GM19023 (cell line): ENCODE measurements at regions not wholly inside any gene's neighbourhood (a gene's known extent, or its start where the extent isn't known, plus 50 kb on each side); places are given as distances from the start of the nearest gene placed in this dataset.

ENCODE experiments used
- ATAC-seq: cut with Tn5 transposase; IDR thresholded peaks from one replicate; pipeline ENCODE4 v1.9.1; 2021; ENCODE audit warnings: mild to moderate bottlenecking, moderate library complexity; ENCODE audit not compliant: unreplicated experiment

DNA sequence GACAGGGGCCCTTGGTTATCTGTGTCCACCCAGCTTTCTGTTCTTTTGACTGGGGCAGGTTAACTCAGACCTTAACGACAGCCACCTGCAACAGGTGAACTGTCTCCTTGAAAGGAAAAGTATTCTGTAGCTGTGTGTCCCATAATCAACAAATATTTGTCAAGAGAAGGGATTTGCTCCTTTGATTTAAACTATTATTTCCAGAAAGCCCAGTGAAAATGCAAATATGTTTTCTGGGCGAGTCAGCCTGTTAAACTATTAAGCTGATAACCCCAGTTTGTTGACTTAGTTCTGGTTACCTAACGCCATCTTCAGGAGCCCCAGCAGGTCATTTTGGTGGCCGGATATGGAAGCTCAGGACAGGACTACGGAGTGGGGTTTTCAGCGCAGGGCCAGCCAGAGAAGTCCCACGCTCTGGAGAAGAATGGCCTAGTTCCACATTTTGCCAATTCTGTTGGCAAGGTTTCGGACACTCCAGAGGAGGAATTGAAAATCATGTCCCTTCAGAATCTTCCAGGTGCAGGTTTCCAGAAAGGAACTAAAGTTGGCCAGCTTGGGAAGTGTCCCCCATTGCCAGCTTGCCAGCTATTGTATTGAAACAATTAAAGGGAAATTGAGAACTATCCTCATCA lies 54.5 kb downstream of the ADRA2A start:
- ATAC-seq = no peak

DNA sequence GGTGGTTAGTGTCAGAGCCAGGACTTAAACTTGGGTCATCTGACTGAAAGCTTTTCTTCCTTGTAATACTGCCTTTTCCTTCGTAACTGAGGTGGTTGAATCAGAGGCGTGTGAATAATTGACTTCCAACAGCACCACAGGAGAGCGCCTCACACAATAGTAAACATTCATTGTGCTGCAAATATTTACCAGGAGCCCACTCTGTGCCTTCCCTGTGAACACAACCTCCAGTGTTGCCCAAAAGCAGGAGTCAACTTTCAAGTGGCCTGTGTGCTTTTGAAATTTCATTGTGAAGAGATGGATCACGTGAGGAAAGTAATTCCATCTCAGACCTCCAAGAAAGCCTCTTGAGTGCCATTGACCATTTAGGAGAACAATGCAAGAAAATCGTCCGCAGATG lies 60.2 kb downstream of the ADRA2A start:
- ATAC-seq = no peak

DNA sequence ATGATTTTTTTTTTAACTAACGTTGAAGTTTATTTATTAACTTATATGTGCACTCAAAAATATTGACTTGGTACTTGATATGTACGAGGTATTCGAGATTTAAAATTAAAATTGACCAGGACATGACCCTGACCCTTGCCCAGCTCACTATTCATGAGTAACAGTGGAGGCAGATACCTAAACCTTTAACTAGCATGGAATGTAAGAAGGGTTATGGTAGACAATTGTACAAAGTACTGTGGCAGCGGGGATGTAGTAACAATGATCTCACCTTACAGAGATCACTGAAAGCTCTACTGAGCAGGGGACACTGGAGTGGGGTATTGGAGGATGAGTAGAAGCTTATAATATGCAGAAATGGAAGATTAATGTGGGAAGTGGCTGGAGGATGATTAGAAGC lies 60.8 kb downstream of the ADRA2A start:
- no peak for ATAC-seq

DNA sequence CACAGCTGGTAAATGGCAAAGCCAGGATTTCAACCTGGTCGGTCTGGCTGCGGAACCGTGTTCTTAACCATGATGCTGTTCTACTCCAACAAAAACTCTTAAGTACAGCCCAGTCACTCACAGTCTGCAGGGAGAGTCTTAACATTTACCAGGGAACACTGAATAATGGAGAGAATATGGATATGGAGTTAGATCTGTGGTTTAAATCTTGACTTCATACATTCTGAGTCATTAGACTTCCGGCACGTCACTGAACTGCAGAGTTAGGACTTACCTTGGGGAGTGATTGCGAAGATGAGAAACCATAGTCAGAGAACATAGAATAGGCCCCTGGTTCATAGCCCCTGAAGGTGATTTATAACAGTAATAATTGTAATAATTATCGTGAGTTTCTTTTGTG lies 61.7 kb downstream of the ADRA2A start:
- ATAC-seq = no peak

DNA sequence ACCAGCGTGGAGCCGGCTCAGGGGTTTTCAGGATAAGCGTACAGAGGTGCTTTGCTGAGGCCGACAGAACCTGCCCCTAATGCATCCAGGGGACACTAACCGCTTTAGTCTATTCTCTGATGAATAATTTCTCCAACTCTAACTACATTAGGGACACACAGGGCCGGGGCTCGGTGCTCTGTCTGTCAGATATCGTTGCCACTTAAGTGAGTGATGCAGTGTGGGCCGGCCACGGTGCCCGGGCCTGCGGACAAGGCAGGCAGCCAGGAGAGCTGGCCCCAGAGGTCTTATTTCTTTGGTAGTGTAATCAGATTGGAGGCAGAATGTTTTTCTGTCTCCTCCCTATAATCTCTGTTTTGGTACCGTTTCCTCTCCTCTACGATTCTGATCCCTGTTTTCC lies 62.7 kb downstream of the ADRA2A start:
- ATAC-seq = no peak

DNA sequence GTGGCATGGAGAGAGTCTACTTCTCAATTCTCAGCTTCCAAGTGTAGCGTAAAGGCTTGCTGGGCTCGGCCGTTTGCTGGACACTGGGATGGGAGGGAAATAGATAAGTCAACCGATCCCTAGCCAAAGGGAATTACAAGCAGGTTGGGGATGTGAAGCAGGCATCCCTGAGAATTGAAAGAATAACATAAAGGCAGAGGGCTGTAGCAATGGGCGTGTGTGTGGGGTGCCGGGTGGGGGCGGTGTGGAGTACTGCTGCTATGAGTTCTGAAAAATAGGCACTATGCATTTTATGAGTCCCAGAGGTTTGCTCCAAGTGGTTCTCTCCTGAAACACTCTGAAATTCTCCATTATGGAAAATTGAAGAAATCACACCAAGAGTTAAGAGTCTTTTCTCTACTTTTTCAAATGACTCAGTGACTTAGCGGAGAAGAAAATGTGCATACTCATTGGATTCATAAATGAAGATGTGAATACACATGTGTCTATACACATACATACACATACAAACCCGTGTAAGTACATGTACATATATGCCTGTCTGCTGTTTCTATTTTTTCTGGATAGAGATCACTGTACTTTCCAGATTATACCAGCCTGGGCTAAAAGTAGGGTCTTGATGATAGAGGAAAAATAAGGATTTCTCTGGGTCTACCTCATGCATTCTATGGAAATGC lies 65.4 kb downstream of the ADRA2A start:
- no peak for ATAC-seq

DNA sequence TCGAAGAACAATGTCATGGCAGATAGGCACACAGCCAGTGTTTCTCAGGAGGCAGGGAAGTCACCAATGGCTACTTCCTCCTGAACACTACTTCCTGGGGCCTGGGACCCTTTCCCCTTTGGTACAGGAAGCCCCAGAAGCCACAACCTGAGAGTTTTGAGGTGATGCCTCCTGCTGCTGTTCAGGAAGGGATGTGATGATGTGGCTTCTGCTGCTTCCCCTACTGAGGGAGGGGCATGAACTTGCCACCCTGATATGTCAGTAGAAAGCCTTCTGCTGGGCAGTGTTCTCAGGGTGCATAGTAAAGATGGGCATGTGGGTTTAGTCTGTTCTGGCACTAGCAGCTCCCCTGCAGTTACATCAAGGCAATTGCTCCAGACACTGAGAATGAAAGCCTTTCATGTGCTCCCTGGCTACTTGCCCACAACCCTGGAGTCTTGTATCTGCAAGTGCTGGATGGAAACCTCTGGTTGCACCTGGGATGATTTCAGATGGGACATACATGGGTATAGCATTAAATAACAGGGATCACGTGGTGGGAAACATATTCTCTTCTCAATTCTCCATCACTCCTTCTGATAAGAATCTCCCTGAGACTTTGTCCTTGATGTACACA lies 69.3 kb downstream of the ADRA2A start:
- no peak for ATAC-seq

DNA sequence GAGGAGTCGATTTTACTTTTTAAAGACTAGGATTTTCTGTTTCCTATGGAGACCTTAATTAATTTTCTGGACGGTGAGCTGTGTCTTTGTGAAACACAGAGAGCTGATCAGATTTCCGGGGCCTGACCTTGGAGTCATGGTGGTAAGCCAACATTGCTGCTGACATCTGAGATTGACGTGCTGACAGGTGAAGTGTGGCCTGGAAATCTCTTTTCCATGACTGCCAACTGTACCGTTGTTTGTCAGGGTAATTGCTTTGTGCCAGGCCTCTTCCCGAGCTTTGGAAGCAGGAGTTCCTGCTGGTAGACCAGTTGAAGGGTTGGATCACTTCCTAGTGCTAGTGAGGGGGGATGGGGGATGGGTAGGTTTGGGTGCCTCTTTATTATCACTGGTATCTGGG lies 71.2 kb downstream of the ADRA2A start:
- ATAC-seq = no peak

DNA sequence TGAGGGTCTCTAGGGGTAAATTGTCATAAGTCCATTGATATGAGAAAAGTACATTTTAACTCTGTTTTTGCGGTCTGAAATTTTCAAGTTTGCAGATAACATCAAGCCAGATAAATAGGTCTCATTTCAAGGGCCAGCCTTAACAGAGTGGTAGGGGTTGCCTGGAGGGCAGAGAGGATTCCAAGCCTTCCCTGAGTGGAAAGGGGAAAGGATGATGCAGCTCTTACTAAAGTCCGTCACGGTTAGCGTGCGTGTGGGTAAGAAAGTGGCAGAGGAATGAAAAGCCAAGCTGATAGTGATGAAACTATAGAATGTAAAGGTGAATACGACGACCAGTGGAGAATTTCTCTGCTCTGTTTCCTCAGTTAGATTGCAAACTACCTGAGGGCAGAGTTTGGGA lies 71.6 kb downstream of the ADRA2A start:
- ATAC-seq = no peak

DNA sequence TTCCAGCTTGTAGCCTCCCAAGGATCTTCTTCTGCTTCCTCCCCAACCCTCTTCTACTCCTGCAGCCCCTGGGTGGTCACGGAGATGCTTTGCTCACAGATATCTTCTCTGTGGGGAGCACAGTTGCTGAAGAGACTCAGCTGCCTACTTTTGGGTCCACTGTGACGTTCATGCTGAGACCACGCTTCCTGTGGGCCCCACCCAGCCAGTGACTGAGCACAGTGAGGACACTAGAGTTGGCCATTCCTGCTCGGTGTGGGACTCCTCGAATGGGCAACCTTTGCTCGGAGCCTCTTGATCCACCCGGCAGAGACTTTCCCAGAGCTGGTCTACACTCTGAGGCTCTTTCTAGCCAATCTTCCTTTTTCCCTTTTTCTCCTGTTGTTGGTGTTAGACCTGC lies 73.9 kb downstream of the ADRA2A start:
- no peak for ATAC-seq

DNA sequence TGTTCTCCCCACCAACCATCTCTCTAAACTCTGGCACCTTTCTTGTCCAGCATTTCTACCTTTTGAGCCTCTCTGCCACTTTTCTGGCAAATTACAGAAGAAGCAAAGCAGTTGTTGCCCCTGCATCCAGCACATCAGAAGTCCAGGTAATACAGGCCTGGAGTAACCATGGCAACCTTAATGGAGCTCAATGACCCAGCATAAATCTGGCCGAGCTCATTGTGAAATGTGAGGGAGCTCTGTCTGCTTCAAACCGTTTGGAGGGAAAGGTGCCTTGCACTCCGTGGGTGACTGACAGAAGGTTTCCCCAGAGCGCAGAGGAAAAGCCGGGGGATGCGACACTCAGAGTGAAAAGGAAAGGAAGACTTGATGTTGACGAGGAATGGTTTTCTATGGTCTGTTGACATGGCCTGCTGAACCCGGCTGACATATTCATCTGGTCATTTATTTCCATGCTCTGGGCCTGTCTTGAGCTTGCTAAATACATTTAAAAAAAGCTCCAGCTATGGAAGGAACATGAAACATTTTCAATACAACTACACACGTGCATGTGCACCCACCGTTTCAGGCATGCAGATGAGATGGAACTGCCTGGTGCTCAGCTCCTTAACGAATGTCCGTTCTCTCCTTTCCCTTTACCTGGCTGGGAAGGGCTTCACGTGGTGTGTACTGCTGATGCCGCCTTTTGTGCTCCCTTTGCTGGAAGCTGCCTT lies 74.9 kb downstream of the ADRA2A start:
- no peak for ATAC-seq

DNA sequence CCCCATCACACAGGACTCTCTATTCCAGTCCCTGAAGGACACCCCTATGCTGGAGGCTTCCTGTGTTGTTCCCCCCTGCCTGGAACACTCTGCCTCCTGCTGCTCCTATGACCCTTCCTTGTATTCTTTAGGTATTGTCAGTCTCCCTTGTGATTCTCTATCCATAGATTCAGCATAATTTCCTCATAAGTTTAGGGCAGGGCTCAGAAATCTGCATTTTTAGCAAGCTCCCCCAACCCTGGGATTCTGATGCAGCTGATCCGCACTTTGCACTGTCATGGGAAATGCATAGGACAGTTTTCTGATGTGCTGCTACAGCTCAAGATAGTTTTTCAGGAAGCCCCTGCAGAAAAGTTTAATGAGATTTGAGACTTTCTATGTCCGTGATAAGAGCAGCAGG lies 79.9 kb downstream of the ADRA2A start:
- ATAC-seq = no peak

DNA sequence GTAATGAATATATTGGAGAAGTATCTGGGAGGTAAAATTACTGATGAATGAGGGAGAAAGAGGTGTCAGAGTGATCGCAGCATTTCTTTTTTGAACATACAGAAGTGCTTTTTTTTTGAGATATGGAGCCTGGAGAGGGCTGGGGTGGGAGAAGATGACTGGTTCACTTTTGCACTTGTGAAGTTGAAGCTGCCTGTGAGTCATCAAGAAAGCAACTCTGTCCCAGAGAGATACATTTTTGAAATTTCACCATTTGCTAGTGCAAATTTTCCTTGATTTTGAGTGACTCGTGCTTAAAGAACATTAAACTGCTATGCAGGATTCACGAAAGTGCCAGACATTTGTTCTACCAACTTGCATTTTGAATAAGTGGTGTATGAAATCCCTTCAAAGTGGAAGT lies 81.8 kb downstream of the ADRA2A start:
- no peak for ATAC-seq

DNA sequence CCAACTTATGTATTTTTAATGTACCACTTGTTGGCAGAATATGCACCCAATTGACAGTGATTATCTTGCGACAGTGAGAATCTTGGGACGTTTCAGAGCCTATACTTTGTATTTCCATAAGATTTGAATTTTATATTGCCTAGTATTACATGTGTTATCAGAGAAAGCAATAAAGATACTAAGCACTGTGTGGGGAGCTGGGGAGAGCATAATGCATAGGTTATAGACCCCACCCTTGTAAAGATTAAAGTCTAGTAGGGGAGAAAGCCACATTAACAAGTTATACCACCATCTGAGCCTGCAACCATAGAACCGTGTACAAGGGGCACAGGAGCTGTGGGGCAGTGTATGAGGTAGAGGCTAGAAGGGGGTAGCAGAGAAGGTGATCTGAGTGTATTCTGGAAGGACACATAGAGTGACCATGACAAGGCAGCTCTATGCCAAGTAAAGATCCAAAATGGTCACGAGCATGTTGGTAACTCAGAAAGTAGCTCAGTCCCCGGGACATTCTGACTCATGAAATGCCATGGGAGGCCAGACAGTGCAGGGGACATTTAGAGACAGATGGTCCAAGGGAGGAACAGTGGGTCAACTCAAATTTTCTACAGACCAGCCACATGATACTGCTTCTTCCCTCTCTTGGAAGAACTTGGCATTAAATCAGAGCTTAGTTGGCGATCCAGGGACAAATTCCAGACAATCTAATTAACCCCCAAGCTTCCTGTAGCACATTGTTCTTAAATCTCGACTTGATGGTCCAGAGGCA lies 84.5 kb downstream of the ADRA2A start:
- no peak for ATAC-seq

DNA sequence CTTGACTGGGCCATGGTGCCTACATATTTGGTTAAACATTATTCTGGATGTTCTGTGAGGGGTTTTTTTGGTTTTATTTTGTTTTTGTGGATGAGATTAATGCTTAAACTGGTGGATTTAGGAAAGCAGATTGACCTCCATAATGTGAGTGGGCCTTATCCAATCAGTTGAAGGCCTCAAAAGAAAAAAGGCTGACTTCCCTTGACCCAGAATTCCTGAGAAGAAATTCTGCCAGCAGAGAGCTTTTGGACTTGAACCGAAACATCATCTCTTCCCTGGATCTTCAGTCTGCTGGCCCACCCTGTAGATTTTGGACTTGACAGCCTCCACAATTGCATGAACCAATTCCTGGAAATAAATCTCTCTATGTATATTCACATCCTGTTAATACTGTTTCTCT lies 94.4 kb downstream of the ADRA2A start:
- ATAC-seq = no peak

DNA sequence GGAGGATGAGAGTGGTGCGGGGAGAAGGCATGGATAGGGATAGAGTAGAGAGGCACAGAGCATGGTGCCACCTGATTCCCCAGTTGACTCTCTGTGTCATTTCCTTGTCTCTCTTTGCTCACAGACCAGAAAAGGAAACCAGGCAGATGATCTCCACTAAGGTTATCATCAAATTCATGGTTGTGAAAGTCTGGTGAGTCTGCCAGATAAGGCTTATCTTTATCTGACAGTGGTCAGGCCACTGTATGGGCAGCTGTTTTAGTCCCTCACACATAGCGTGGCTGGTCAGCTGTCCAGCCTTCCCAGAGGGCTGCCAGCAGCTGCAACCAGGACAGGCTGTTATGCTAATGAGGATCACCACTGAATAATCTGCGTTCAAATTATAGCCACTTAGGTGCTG lies 99.0 kb downstream of the ADRA2A start:
- no peak for ATAC-seq

DNA sequence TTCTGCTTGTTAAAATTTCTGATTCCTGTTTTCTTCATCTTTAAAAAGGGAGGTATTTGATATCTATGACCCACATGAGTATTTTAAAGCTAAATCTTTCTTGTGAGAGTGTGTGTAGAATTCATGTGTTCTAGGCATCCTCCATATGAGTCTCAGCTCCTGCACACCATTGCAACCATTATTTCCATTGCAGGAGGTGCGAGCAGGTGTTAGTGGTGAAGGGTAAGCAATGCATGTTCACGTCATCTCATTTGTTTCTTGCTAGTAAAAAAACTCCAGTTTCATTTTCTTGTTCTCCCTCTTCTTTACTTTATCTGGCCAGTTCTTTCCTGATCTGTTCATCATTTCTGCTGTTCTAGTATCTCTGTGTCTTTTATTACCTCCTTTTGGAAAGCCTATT lies 100.5 kb downstream of the ADRA2A start:
- ATAC-seq = no peak

DNA sequence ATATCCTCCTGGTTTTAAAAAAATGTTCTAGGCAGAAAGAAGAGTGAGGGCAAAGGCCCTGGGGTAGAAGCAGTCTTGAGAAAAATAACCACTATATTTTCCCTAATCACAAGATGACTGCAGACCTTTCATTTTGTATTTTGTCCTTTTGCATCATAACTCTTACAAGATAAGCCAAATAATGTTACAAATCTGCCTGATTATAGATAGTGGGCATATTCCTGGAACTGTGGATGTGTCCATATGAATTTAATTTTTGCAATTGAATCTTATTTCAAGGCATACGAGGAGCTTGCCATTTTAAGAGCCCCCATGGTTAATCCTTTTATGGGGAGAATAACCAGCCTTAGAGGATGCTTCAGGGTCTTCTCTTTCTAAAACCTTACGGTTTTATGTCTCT lies 102.7 kb downstream of the ADRA2A start:
- ATAC-seq = no peak

DNA sequence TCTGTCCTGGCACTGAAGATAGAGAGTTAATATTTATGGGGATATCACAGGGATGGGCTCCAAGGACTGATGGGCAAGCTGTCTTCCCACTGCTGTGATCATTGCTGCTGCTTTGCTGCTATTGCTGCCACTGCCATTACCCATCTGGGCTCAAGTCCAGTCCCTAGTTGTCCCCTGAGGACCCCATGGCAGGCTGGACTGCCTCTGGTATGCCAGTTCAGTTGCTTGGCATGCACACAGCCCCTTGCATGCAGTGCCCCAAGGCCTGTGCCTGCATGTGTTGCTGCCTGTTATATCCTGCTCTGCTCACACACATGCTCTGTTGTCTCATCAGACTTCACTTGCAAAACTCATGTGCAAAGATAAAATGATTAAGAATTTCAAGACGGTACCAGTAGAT lies 109.5 kb downstream of the ADRA2A start:
- no peak for ATAC-seq

DNA sequence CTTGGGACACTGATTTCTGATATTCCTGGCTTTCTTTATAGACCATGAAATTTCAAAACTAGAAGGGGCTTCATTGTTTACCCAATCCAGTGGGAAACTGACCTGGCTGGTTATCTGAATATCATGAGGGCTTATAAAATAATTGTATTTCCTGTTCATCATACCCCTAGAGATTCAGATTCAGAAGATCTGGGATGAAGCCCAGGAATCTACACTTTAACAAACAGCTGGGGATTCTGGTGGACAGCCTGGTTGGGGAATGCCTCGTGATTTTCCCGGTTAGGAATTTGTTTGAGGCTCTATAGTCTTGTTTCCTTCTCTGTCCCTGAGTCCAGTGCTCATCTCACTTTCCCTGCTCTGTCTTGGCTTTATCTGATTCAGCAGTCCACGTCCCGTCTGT lies 110.3 kb downstream of the ADRA2A start:
- ATAC-seq = no peak

DNA sequence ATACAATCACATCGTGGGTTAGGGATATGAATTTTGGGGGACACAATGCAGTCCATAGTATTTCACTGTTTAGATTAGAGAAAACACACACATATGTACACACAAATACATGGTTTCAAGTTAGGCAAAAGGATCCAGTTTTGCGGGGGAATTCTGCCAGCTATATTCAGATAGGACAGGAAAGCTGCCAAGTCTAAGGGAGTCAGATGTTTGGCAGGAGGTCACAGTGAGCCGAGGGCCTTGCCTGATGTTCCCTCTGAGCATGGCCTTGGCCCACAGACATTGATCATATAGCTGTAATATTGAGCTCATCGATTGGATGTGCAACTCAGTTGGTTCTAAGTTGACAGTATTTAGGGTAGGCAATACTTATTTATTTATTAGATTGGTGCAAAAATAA lies 122.8 kb downstream of the ADRA2A start:
- no peak for ATAC-seq
